Activated T-cell treated with anti-CD3 and anti-CD28 coated beads, Interleukin-2, amount 50 U/mL, for 72 hours (primary cell): ENCODE measurements at regions not wholly inside any gene's neighbourhood (a gene's known extent, or its start where the extent isn't known, plus 50 kb on each side); places are given as distances from the start of the nearest gene placed in this dataset.
"Not testable (repeated sequence)": the region's sequence is repeated elsewhere in the genome, so short reads cannot be mapped to it uniquely, and the experiment has no call there.

ENCODE experiments used
- ATAC-seq, 2 donors: fragments of 150-1000 bp; cut with Tn5 transposase; replicated peaks in 1 of 2; 2 replicates each; pipeline ENCODE4 v1.10.0; 2021; ENCODE audit warnings: moderate library complexity in 2 of 2, mild to moderate bottlenecking in 1 of 2
- DNase-seq, 2 donors: peaks; one replicate each; pipeline ENCODE4 v3.0.0; 2021 to 2022; ENCODE audit warnings: mixed read lengths in 1 of 2
- H3K27ac Mint-ChIP-seq: one replicate; pipeline ENCODE4 v1.8.0; 2022; ENCODE audit warnings: mild to moderate bottlenecking, moderate library complexity, mixed read lengths
- H3K27me3 Mint-ChIP-seq: one replicate; pipeline ENCODE4 v1.8.0; 2022; ENCODE audit warnings: low read depth, mixed read lengths
- H3K36me3 Mint-ChIP-seq, 2 donors: one replicate each; pipeline ENCODE4 v1.8.0; 2022; ENCODE audit warnings: mixed read lengths in 2 of 2, mild to moderate bottlenecking in 1 of 2; ENCODE audit not compliant: insufficient read depth in 2 of 2
- H3K4me1 Mint-ChIP-seq: one replicate; pipeline ENCODE4 v1.8.0; 2022; ENCODE audit warnings: low read depth, mixed read lengths
- H3K4me3 Mint-ChIP-seq, 2 donors: one replicate each; pipeline ENCODE4 v1.8.0; 2022; ENCODE audit warnings: mild to moderate bottlenecking in 2 of 2, mixed read lengths in 2 of 2, moderate library complexity in 2 of 2
- H3K9me3 Mint-ChIP-seq, 2 donors: one replicate each; pipeline ENCODE4 v1.8.0; 2022; ENCODE audit warnings: mixed read lengths in 2 of 2

DNA sequence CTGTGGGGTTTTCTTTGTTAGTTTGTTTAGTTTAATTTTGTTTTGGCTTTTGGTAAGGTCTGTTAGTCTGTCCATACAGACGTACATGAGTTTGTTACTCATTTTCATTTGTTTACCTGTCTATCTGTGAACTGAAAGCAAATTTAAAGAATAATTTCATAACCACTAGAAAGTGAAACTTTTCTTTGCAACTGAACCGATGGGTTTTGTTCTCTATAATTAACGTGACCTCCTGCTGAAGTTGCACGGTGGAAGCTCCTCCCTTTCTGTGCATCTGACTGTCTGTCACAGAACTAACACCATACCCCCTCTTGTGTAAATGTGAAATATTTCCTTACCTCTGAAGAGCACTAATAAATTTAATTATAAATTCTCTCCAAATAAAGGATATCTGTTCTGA is 595.5 kb downstream of the GALC start:
- Mint-ChIP-seq H3K9me3 (peaks cover 0 to 3% of the 10 kb centered on the region in 2 donors), H3K4me1 (no peaks in the 10 kb centered on the region), H3K27ac (no peak overlapping the region), H3K36me3 (no peaks in the 10 kb centered on the region), H3K27me3 (no peaks in the 10 kb centered on the region), H3K4me3 (no peak overlapping the region)
- no peak for DNase-seq
- ATAC-seq: no peak

DNA sequence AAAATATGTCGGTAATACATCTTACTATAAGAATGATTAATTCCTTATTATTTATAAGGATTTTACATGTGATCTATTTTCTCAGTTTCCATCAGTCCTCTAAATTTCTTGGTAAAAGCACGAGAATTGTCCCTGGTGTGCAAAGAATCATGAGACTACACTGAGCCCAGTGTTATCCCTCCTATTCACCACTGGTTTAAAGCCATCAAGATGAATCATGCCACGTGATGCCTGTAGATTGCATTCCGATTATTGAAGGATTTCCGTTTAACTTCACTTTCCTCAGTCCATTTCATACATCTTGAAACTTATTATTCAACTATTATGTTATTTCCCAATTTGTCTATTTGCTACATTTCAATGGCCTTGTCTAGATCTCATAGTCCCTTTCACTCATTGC is 601.9 kb downstream of the GALC start:
- DNase-seq (no peak), ATAC-seq (no peak)
- Mint-ChIP-seq H3K27ac (no peak overlapping the region), H3K4me1 (no peaks in the 10 kb centered on the region), H3K27me3 (no peaks in the 10 kb centered on the region), H3K36me3 (no peaks in the 10 kb centered on the region), H3K9me3 (peaks cover 0 to 3% of the 10 kb centered on the region in 2 donors), H3K4me3 (no peak overlapping the region)

DNA sequence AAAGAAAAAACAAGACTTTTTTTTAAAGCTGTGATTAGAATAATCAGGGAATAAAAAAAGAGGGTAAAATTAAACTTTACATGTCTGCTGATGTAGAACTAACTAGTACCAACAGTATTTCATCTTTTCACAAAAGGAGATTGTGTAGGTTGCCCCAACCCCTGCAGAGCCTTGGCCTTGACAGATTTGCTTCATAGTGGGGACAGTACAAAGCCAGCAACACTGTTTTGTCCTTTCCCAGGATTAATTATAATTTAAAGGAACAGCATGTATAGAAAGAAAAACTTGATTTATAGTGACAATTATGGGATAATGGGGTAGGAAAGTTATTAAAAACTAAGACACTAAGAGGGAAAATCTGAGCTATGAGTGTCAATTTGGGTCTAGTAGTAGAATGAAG is 604.0 kb downstream of the GALC start:
- ATAC-seq (no peak), DNase-seq (no peak)
- H3K4me3 Mint-ChIP-seq: no peak overlapping the region

DNA sequence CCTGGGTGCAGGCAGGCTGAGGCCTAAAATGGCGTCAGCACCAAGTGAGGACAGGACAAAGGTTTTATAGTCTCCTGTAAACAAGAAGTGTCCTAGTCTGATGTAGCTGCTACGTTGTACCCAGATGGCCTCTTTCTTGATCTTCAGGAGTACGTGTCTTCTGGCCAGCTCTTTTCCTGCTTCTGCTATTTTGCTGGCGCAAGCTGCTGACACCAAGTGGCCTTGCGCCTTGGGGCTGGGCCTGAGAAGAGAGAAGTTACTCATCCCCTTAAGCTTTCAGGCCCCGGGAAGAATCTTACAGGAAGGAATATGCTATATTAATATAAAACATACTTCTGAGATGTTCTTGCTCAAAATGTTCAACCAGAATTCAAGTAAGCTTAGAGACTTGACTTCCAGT is 605.2 kb downstream of the GALC start:
- DNase-seq (no peak), ATAC-seq (no peak)
- no peak overlapping the region for H3K27ac Mint-ChIP-seq
- H3K27me3 Mint-ChIP-seq: no peaks in the 10 kb centered on the region
- peaks cover 4% of the 10 kb centered on the region in 2 donors for H3K9me3 Mint-ChIP-seq
- H3K4me1 Mint-ChIP-seq: no peaks in the 10 kb centered on the region
- H3K4me3 Mint-ChIP-seq: no peak overlapping the region
- peaks cover 0 to 3% of the 10 kb centered on the region in 2 donors for H3K36me3 Mint-ChIP-seq

More for the DNA sequence above, 604.0 kb downstream of the GALC start:
- Mint-ChIP-seq H3K4me1 (no peaks in the 10 kb centered on the region), H3K9me3 (peaks cover 0 to 5% of the 10 kb centered on the region in 2 donors), H3K27ac (no peak overlapping the region), H3K36me3 (peaks cover 0 to 2% of the 10 kb centered on the region in 2 donors), H3K27me3 (no peaks in the 10 kb centered on the region)

DNA sequence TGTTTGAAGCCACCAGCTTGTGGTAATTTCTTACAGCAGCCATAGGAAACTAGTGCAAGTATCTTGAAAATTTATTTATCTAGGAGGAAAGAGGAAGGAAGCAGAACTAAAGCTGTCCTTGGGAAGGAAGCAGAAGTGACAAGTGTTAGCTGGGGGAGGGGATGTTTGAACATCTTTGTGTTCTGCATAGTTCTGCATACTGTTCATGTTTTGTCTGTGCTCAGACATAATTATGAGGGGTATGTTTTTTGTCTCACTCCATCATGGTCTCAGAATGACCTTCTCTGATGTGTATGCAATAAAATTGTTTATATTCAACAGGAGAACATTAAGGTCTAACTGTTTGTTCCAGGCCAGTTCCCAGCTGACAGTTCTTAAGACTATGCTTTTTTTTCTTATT is 606.5 kb downstream of the GALC start:
- Mint-ChIP-seq H3K4me3 (no peak overlapping the region), H3K27me3 (no peaks in the 10 kb centered on the region), H3K4me1 (no peaks in the 10 kb centered on the region), H3K27ac (no peak overlapping the region), H3K9me3 (peaks cover 4% of the 10 kb centered on the region in 2 donors), H3K36me3 (peaks cover 0 to 3% of the 10 kb centered on the region in 2 donors)
- DNase-seq (no peak), ATAC-seq (no peak)

DNA sequence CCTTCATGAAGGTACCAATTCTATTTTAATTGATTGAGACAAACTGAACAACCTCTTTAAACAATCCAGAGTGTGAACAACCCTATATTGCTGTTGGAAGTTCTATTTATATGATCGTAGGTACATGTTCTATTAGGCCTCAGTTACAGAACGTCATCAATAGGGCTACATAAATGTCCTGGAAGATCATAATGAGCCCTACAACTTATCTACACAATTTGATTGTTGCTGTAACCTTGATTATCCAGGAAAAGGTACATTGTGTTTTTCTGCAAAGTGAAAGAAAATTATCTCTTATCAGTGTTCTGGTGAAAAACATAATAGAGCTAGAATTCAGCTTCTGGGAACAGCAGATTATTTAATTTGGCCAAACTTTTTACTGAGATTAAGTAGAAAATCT is 612.9 kb downstream of the GALC start:
- Mint-ChIP-seq H3K9me3 (peaks cover 4 to 8% of the 10 kb centered on the region in 2 donors), H3K27ac (no peak overlapping the region), H3K4me1 (no peaks in the 10 kb centered on the region), H3K4me3 (no peak overlapping the region), H3K27me3 (no peaks in the 10 kb centered on the region), H3K36me3 (peaks cover 0 to 5% of the 10 kb centered on the region in 2 donors)
- DNase-seq (no peak), ATAC-seq (no peak)

DNA sequence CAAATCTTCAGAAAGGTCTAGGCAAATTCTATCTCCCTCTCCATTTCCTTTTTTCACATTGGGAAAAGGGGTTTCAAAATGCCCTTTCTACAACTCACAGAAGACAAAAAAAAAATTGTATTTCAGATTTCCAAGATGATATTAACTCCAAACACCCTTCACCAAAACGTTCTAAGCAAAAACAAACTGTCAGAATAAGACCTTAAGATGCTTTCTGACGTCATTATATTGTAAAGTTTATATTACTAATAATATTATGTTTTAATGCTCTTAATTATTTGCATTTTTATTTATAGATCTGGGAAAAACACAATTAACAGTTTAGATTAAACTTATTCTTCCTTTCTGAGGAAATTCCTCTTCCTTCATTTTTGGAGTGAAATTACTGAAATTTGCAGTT is 624.2 kb downstream of the GALC start:
- peaks cover 0 to 7% of the 10 kb centered on the region in 2 donors for H3K9me3 Mint-ChIP-seq
- H3K4me3 Mint-ChIP-seq: no peak overlapping the region
- no peak for DNase-seq
- no peaks in the 10 kb centered on the region for H3K27me3 Mint-ChIP-seq
- no peak for ATAC-seq
- H3K27ac Mint-ChIP-seq: no peak overlapping the region
- H3K4me1 Mint-ChIP-seq: no peaks in the 10 kb centered on the region
- H3K36me3 Mint-ChIP-seq: no peaks in the 10 kb centered on the region

DNA sequence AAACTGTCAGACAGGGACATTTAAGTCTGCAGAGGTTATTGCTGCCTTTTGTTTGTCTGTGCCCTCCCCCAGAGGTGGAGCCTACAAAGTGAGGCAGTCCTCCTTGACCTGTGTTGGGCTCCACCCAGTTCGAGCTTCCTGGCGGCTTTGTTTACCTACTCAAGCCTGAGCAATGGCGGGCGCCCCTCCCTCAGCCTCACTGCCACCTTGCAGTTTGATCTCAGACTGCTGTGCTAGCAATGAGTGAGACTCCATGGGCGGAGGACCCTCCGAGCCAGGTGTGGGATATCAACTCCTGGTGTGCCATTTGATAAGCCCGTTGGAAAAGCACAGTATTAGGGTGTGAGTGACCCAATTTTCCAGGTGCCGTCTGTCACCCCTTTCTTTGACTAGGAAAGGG is 632.7 kb downstream of the GALC start:
- ATAC-seq, H3K4me3 Mint-ChIP-seq, H3K27me3 Mint-ChIP-seq, H3K4me1 Mint-ChIP-seq, DNase-seq, H3K27ac Mint-ChIP-seq, H3K36me3 Mint-ChIP-seq: not testable (repeated sequence)
- H3K9me3 Mint-ChIP-seq: peaks cover 10 to 12% of the 10 kb centered on the region in 2 donors

DNA sequence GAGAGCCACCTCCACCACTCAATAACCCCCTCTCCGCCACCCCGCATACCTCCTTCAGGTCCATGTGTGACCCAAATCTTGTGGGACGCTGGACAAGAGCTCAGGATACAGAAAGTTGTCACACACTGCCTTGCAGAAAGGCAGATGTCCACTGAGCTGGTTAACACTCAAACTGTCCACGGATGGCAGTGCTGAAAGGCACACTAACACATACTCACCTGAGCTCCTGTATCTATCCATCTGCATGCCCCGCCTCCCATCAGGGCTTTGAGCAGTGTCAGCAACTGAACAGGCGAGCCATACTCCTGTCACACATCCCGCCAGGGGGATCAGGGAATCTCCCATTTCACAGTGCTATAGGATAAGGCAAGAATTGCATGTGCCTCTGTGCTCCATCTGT is 642.0 kb downstream of the GALC start:
- ATAC-seq (no peak), DNase-seq (no peak)
- Mint-ChIP-seq H3K9me3 (peaks cover 1 to 3% of the 10 kb centered on the region in 2 donors), H3K4me3 (no peak overlapping the region), H3K4me1 (no peaks in the 10 kb centered on the region), H3K36me3 (no peaks in the 10 kb centered on the region), H3K27ac (no peak overlapping the region), H3K27me3 (no peaks in the 10 kb centered on the region)

DNA sequence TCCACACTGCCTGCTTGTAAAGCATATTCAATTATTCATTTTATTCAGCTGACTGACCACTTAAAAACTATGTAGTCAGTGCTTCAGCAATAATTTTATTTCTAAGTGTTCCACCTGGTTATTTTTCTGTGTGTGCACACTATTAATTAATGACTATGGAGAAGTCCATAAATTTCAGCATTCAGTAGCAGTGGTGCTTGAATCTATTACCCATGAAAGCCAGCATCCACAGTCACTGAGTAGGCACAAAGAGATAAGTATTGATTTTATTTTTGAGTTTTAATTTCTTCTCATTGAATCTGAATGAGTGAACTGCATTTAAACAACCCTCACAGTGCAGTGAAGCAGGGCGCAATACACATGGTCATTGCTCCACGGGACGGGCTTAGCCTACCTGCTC is 643.1 kb downstream of the GALC start:
- Mint-ChIP-seq H3K4me3 (no peak overlapping the region), H3K9me3 (peaks cover 1% of the 10 kb centered on the region in 2 donors), H3K4me1 (no peaks in the 10 kb centered on the region), H3K36me3 (no peaks in the 10 kb centered on the region), H3K27ac (no peak overlapping the region), H3K27me3 (no peaks in the 10 kb centered on the region)
- no peak for DNase-seq
- no peak for ATAC-seq

DNA sequence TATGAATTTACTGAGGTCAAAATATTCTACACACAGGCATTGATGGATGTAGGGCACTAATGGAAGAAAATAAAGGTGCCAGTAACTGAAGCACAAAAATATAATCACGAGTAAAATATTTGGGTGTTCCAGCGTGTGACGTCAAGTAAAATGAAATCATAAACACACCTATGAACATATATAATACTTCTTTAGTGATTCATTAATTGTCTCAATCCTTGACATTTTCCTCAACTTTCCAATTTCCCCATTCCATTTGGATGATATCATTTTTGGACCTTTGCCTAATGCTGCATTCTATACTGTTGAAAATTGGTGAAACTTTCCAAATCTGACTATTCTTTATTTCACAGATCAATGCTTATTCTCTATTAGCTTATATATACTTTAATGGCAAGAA is 649.3 kb downstream of the GALC start:
- no peak overlapping the region for H3K4me3 Mint-ChIP-seq
- DNase-seq (no peak), ATAC-seq (no peak)
- H3K36me3 Mint-ChIP-seq: no peaks in the 10 kb centered on the region
- H3K27me3 Mint-ChIP-seq: no peaks in the 10 kb centered on the region
- no peak overlapping the region for H3K27ac Mint-ChIP-seq
- H3K4me1 Mint-ChIP-seq: no peaks in the 10 kb centered on the region
- peaks cover 5 to 10% of the 10 kb centered on the region in 2 donors for H3K9me3 Mint-ChIP-seq

DNA sequence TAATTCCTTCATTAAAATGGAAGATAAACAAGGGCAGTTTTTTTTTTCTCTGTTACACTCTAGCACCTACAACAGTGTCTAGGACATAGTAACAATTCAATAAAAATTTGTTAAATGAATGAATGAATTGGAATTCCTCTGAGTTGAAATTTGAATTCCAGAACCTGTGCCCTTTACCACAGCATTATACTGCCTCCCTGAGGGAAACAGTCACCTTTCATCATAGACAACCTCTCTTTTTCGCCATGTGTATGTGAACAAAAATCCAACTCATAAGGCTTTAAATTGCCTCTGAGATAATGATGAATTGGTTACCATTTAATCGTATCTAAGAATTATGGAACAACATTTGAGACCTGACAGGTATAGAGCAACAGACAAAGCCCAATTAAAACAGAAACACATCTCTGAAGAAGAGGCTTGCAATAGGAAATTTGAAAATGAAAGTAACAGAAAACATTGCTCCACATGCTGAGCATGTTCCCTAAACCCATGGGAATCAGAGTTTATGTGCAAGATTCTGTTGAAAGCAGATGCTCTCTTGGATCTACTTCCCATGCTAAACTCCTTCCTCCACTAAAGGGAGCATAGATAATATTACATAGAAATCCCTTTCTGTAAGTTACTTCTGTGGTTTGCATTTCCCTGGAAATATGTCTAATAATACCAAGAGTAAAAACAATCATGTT is 657.8 kb downstream of the GALC start:
- Mint-ChIP-seq H3K9me3 (no peaks in the 10 kb centered on the region), H3K4me1 (no peaks in the 10 kb centered on the region), H3K27me3 (no peaks in the 10 kb centered on the region), H3K4me3 (no peak overlapping the region), H3K36me3 (no peaks in the 10 kb centered on the region), H3K27ac (no peak overlapping the region)
- no peak for DNase-seq
- ATAC-seq: no peak

DNA sequence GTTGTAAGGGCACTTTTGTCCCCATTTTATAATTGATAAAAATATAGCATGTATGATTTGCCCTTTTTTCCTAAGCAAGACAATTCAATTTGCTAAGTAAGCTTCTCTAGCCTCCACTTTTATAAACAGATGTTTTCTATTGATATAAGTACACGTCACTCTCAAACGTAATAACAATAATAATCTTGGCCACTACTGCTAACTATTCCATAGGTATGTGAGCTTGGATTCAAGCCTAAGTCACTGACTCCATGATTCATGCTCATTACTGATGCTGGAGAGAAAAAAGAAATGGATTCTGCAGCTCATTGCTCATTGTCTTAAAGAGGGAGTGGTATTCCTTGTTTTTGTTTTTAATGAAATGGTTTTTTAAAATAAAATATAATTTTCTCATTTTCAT is 661.0 kb downstream of the GALC start:
- Mint-ChIP-seq H3K27ac (no peak overlapping the region), H3K4me3 (no peak overlapping the region), H3K4me1 (no peaks in the 10 kb centered on the region), H3K27me3 (no peaks in the 10 kb centered on the region), H3K36me3 (no peaks in the 10 kb centered on the region), H3K9me3 (no peaks in the 10 kb centered on the region)
- no peak for ATAC-seq
- no peak for DNase-seq

DNA sequence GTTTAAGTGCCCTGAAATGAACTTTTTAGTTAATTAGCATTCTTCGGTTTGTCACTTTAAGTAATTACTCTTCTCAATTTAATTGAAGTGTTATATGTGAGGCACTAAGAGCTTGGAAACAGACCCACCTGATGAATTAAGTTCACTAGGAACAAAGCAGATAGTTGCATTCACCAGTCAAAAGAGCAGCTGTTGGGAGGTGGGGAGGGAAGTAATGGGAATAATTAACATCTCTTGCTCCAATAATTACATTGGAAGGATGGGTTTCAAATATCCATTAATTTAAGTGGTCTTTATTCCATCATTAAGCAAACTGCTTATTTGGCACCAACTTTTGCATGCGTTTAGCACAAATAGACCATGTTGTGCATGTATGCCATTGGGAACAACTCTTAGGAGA is 667.2 kb downstream of the GALC start:
- Mint-ChIP-seq H3K36me3 (no peaks in the 10 kb centered on the region), H3K27me3 (no peaks in the 10 kb centered on the region), H3K9me3 (peaks cover 4% of the 10 kb centered on the region in 2 donors), H3K4me3 (no peak overlapping the region), H3K27ac (no peak overlapping the region), H3K4me1 (no peaks in the 10 kb centered on the region)
- ATAC-seq (no peak), DNase-seq (no peak)
